Mucosa of descending colon (tissue), 3 donors: ENCODE measurements at regions not wholly inside any gene's neighbourhood (a gene's known extent, or its start where the extent isn't known, plus 50 kb on each side); places are given as distances from the start of the nearest gene placed in this dataset.

Source experiments
- ATAC-seq: fragments of 200-7000 bp; cut with Tn5 transposase; one replicate; pipeline ENCODE4 v1.9.1; 2020; ENCODE audit warnings: mild to moderate bottlenecking, moderate library complexity
- DNase-seq, 3 donors: peaks; one replicate each; pipeline ENCODE4 v3.0.0-alpha.2; 2020
- H3K36me3 ChIP-seq: fragments of 200-600 bp; one replicate; pipeline ENCODE4 v1.8.0; 2021; ENCODE audit warnings: low read depth, mild to moderate bottlenecking
- H3K4me1 ChIP-seq: fragments of 200-600 bp; one replicate; pipeline ENCODE4 v1.8.0; 2021; ENCODE audit warnings: low read depth, mild to moderate bottlenecking
- H3K4me3 ChIP-seq: fragments of 200-600 bp; one replicate; pipeline ENCODE4 v1.8.0; 2021; ENCODE audit warnings: mild to moderate bottlenecking
- H3K9me3 ChIP-seq: fragments of 200-600 bp; one replicate; pipeline ENCODE4 v1.8.0; 2021; ENCODE audit warnings: mild to moderate bottlenecking
- CTCF ChIP-seq: fragments of 200-600 bp; IDR thresholded peaks from one replicate; pipeline ENCODE4 v1.8.0; 2022; ENCODE audit warnings: antibody characterized with exemption, mild to moderate bottlenecking
- intact Hi-C, 2 donors: fragments of 100-400 bp; cut with DNase I in 1 of 2; cut with micrococcal nuclease in 1 of 2; formaldehyde crosslinking; loops; one replicate each; pipeline versions ENCODE4 v1.11.0 to v1.11.1; 2022; cut with DNase I, micrococcal nuclease
- donor health status: DM: no; HTN: no; CAD: no; lungs with moderate emphysema.
- donor health status: DM: no; HTN: no; CAD: no.
- donor health status: DM: no; HTN: yes; CAD: no.

- intact Hi-C loops = no loop called here
- Histone ChIP-seq H3K4me3 (no peak overlapping the region), H3K4me1 (no peaks in the 10 kb centered on the region), H3K36me3 (no peaks in the 10 kb centered on the region), H3K9me3 (no peaks in the 10 kb centered on the region)
- ATAC-seq (no peak), DNase-seq (peak in 1 of 3 donors; percentile 2)
- TF ChIP-seq CTCF = no peak
Observed at GRCh38 chr3:147497286-147497685, 88.1 kb downstream of the ZIC1 start.

- no peak for TF ChIP-seq CTCF
Observed at GRCh38 chr3:147507638-147508286, 98.6 kb downstream of the ZIC1 start.

GRCh38 chr3:147509448-147509847 is 100.3 kb downstream of the ZIC1 start:
- Histone ChIP-seq H3K9me3 (no peaks in the 10 kb centered on the region), H3K4me3 (no peak overlapping the region), H3K36me3 (no peaks in the 10 kb centered on the region), H3K4me1 (no peaks in the 10 kb centered on the region)
- DNase-seq (no peak), ATAC-seq (no peak)
- intact Hi-C loops = no loop called here
- TF ChIP-seq CTCF = no peak

More at GRCh38 chr3:147507638-147508286, 98.6 kb downstream of the ZIC1 start:
- no peak for DNase-seq
- Histone ChIP-seq H3K36me3 (no peaks in the 10 kb centered on the region), H3K4me1 (no peaks in the 10 kb centered on the region), H3K9me3 (no peaks in the 10 kb centered on the region), H3K4me3 (no peak overlapping the region)
- intact Hi-C loops = no loop called here
- no peak for ATAC-seq

GRCh38 chr3:147513785-147514184 is 104.6 kb downstream of the ZIC1 start:
- intact Hi-C loops = no loop called here
- H3K9me3 ChIP-seq = no peaks in the 10 kb centered on the region
- no peaks in the 10 kb centered on the region for H3K4me1 ChIP-seq
- no peaks in the 10 kb centered on the region for H3K36me3 ChIP-seq
- no peak overlapping the region for H3K4me3 ChIP-seq
- DNase-seq (no peak), ATAC-seq (no peak)
- TF ChIP-seq CTCF = no peak

GRCh38 chr3:147514366-147515160 is 105.4 kb downstream of the ZIC1 start:
- intact Hi-C loops = no loop called here
- H3K36me3 ChIP-seq = no peaks in the 10 kb centered on the region
- TF ChIP-seq CTCF = no peak
- no peak for DNase-seq
- no peak overlapping the region for H3K4me3 ChIP-seq
- H3K9me3 ChIP-seq = no peaks in the 10 kb centered on the region
- no peak for ATAC-seq
- no peaks in the 10 kb centered on the region for H3K4me1 ChIP-seq
